Stomach (tissue), 4 donors: ENCODE measurements at regions not wholly inside any gene's neighbourhood (a gene's known extent, or its start where the extent isn't known, plus 50 kb on each side); places are given as distances from the start of the nearest gene placed in this dataset.

Experiments used
- POLR2A ChIP-seq, 4 donors: fragments of 450-650 bp; IDR thresholded peaks; one replicate each; pipeline ENCODE4 v1.6.1; 2016; ENCODE audit warnings: antibody characterized with exemption in 4 of 4, control low read depth in 2 of 4, mild to moderate bottlenecking in 1 of 4, moderate library complexity in 1 of 4
- POLR2AphosphoS5 ChIP-seq, 3 donors: sonication (generic); formaldehyde crosslinking; IDR thresholded peaks; one replicate each; pipeline ENCODE4 v1.6.1; 2016; ENCODE audit warnings: antibody characterized with exemption in 3 of 3
- TF ChIP-seq, protein P1 (sequence below), 7 experiments: fragments of 450-650 bp in 4 of 7; fragments of 200-600 bp in 3 of 7; sonication (generic) in 3 of 7; IDR thresholded peaks; one replicate each; pipeline ENCODE4 v1.5.1; 2016 to 2019; ENCODE audit warnings: antibody characterized with exemption in 7 of 7, control low read depth in 2 of 7, mild to moderate bottlenecking in 1 of 7

DNA sequence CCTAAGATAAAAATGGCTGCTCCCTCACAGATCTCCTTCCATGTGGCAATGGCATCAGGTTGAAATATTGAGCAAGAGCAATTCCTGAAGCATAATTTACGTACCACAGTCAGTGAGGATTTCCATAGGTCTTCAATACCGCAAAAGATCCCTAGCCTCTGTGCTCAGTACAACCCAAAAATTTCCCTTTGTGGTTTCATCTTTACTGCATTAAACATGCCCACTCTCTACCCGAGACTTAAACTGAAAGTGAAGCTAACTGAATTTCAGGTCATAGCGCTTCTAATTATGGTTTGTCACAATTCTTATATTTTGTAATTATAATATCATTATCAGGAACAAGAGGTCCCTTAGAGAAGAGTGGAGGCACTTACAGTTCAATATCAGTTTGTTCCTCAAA lies 1071.1 kb downstream of the XPNPEP1 start:
- TF ChIP-seq, protein P1, sequence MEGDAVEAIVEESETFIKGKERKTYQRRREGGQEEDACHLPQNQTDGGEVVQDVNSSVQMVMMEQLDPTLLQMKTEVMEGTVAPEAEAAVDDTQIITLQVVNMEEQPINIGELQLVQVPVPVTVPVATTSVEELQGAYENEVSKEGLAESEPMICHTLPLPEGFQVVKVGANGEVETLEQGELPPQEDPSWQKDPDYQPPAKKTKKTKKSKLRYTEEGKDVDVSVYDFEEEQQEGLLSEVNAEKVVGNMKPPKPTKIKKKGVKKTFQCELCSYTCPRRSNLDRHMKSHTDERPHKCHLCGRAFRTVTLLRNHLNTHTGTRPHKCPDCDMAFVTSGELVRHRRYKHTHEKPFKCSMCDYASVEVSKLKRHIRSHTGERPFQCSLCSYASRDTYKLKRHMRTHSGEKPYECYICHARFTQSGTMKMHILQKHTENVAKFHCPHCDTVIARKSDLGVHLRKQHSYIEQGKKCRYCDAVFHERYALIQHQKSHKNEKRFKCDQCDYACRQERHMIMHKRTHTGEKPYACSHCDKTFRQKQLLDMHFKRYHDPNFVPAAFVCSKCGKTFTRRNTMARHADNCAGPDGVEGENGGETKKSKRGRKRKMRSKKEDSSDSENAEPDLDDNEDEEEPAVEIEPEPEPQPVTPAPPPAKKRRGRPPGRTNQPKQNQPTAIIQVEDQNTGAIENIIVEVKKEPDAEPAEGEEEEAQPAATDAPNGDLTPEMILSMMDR (IDR thresholded peaks at IDR 0.05) = no peak
- TF ChIP-seq POLR2A (IDR thresholded peaks at IDR 0.05) = no peak
- no peak for TF ChIP-seq POLR2AphosphoS5 (IDR thresholded peaks at IDR 0.05)
